ENCODE measurements at regions not wholly inside any gene's neighbourhood (a gene's known extent, or its start where the extent isn't known, plus 50 kb on each side); places are given as distances from the start of the nearest gene placed in this dataset.

GRCh38 chr4:59102311-59102710 is 1992.1 kb upstream of the IGFBP7 start:
- no peak for TF ChIP-seq CTCF (IDR thresholded peaks at IDR 0.05; ENCODE audit: low read depth, low read length, missing control alignments)
- H3K4me3 ChIP-seq (replicated peaks; ENCODE audit: low read depth, low read length) = no peak overlapping the region
- no peak for DNase-seq (ENCODE audit: extremely low read depth, low read depth)

- no peak overlapping the region for H3K4me3 ChIP-seq (replicated peaks; ENCODE audit: low read depth, low read length)
- no peak for TF ChIP-seq CTCF (IDR thresholded peaks at IDR 0.05; ENCODE audit: low read depth, low read length, missing control alignments)
- DNase-seq (ENCODE audit: extremely low read depth, low read depth) = no peak
Measured at GRCh38 chr4:59120287-59120814, 2010.2 kb upstream of the IGFBP7 start.

- no peak for DNase-seq (ENCODE audit: extremely low read depth, low read depth)
- H3K4me3 ChIP-seq (replicated peaks; ENCODE audit: low read depth, low read length) = no peak overlapping the region
- no peak for TF ChIP-seq CTCF (IDR thresholded peaks at IDR 0.05; ENCODE audit: low read depth, low read length, missing control alignments)
Measured at GRCh38 chr4:59122626-59123025, 2012.4 kb upstream of the IGFBP7 start.

- no peak for DNase-seq (ENCODE audit: extremely low read depth, low read depth)
- no peak overlapping the region for H3K4me3 ChIP-seq (replicated peaks; ENCODE audit: low read depth, low read length)
- no peak for TF ChIP-seq CTCF (IDR thresholded peaks at IDR 0.05; ENCODE audit: low read depth, low read length, missing control alignments)
Measured at GRCh38 chr4:59126159-59126558, 2016.0 kb upstream of the IGFBP7 start.

- DNase-seq (ENCODE audit: extremely low read depth, low read depth) = no peak
- no peak for TF ChIP-seq CTCF (IDR thresholded peaks at IDR 0.05; ENCODE audit: low read depth, low read length, missing control alignments)
- no peak overlapping the region for H3K4me3 ChIP-seq (replicated peaks; ENCODE audit: low read depth, low read length)
Measured at GRCh38 chr4:59127006-59127405, 2016.8 kb upstream of the IGFBP7 start.

- no peak for TF ChIP-seq CTCF (IDR thresholded peaks at IDR 0.05; ENCODE audit: low read depth, low read length, missing control alignments)
- DNase-seq (ENCODE audit: extremely low read depth, low read depth) = no peak
- H3K4me3 ChIP-seq (replicated peaks; ENCODE audit: low read depth, low read length) = no peak overlapping the region
Measured at GRCh38 chr4:59127743-59128142, 2017.6 kb upstream of the IGFBP7 start.
